GM19328 (cell line): ENCODE measurements at regions not wholly inside any gene's neighbourhood (a gene's known extent, or its start where the extent isn't known, plus 50 kb on each side); places are given as distances from the start of the nearest gene placed in this dataset.
A peak's percentile ranks its signal among the peaks of the same experiment; 100 is the strongest.

Experiments used
- ATAC-seq: cut with Tn5 transposase; IDR thresholded peaks from one replicate; pipeline ENCODE4 v1.9.1; 2021; ENCODE audit warnings: mild to moderate bottlenecking, moderate library complexity; ENCODE audit not compliant: unreplicated experiment

GRCh38 chr6:11332463-11332862 is 100.0 kb upstream of the NEDD9 start:
- no peak for ATAC-seq

- ATAC-seq: no peak
These were observed 98.6 kb upstream of the NEDD9 start for GRCh38 chr6:11331111-11331510.

- ATAC-seq: no peak
These were observed 97.9 kb upstream of the NEDD9 start for GRCh38 chr6:11330413-11330760.

- no peak for ATAC-seq
These were observed 97.4 kb upstream of the NEDD9 start for GRCh38 chr6:11329726-11330412.

- ATAC-seq: no peak
These were observed 96.3 kb upstream of the NEDD9 start for GRCh38 chr6:11328613-11329247.

- ATAC-seq: no peak
These were observed 95.5 kb upstream of the NEDD9 start for GRCh38 chr6:11327961-11328360.

GRCh38 chr6:11326116-11326515 is 93.6 kb upstream of the NEDD9 start:
- no peak for ATAC-seq

- peak; percentile 71 for ATAC-seq
These were observed 92.1 kb upstream of the NEDD9 start for GRCh38 chr6:11324453-11325015.

GRCh38 chr6:11323666-11324452 is 91.4 kb upstream of the NEDD9 start:
- ATAC-seq: no peak

GRCh38 chr6:11322252-11322885 is 89.9 kb upstream of the NEDD9 start:
- ATAC-seq: no peak

GRCh38 chr6:11320914-11321597 is 88.6 kb upstream of the NEDD9 start:
- ATAC-seq: no peak

GRCh38 chr6:11318835-11319813 is 86.7 kb upstream of the NEDD9 start:
- no peak for ATAC-seq

- no peak for ATAC-seq
These were observed 85.7 kb upstream of the NEDD9 start for GRCh38 chr6:11317885-11318771.

- no peak for ATAC-seq
These were observed 83.4 kb upstream of the NEDD9 start for GRCh38 chr6:11315743-11316437.

- ATAC-seq: no peak
These were observed 80.7 kb upstream of the NEDD9 start for GRCh38 chr6:11313207-11313606.

- no peak for ATAC-seq
These were observed 79.5 kb upstream of the NEDD9 start for GRCh38 chr6:11311970-11312369.

- ATAC-seq: no peak
These were observed 77.6 kb upstream of the NEDD9 start for GRCh38 chr6:11309947-11310665.
